GM12874 (cell line): ENCODE measurements at regions not wholly inside any gene's neighbourhood (a gene's known extent, or its start where the extent isn't known, plus 50 kb on each side); places are given as distances from the start of the nearest gene placed in this dataset.

Experiments used
- TF ChIP-seq, protein P1 (sequence below): IDR thresholded peaks from 2 replicates; pipeline ENCODE4 v1.5.1; 2011; ENCODE audit warnings: low read depth, mild to moderate bottlenecking, control low read depth, low read length, moderate library complexity; ENCODE audit not compliant: insufficient read depth

DNA sequence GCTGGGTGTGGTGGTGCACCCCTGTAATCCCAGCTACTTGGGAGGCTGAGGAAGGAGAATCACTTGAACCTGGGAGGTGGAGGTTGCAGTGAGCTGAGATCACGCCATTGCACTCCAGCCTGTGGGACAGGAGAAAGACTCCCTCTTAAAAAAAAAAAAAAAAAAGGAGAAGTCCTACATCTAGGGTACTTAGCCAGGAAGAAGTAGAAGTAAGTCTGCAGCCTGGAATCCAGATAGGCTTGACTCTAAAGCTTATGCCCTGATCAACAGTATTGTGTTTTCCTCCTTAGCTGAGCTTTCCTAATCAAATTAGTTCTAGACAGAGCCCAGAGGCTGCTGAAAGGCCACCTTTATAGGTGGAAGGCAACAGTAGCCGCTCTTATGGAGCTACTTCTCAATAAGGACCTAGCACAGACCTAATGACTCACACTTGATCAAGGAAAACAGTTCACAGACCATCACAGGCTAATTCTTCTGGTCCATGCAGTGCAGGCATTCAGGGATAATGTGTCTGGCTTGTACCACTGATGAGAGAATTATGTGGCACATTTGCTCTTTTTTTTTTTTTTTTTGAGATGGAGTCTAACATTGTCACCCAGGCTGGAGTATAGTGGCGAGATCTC lies 105.5 kb upstream of the KLF4 start:
- TF ChIP-seq, protein P1, sequence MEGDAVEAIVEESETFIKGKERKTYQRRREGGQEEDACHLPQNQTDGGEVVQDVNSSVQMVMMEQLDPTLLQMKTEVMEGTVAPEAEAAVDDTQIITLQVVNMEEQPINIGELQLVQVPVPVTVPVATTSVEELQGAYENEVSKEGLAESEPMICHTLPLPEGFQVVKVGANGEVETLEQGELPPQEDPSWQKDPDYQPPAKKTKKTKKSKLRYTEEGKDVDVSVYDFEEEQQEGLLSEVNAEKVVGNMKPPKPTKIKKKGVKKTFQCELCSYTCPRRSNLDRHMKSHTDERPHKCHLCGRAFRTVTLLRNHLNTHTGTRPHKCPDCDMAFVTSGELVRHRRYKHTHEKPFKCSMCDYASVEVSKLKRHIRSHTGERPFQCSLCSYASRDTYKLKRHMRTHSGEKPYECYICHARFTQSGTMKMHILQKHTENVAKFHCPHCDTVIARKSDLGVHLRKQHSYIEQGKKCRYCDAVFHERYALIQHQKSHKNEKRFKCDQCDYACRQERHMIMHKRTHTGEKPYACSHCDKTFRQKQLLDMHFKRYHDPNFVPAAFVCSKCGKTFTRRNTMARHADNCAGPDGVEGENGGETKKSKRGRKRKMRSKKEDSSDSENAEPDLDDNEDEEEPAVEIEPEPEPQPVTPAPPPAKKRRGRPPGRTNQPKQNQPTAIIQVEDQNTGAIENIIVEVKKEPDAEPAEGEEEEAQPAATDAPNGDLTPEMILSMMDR = no peak

- TF ChIP-seq, protein P1 = no peak
These were observed 103.8 kb upstream of the KLF4 start for GRCh38 chr9:107593224-107593870.

GRCh38 chr9:107592424-107592823 lies 102.9 kb upstream of the KLF4 start:
- TF ChIP-seq, protein P1 = no peak

DNA sequence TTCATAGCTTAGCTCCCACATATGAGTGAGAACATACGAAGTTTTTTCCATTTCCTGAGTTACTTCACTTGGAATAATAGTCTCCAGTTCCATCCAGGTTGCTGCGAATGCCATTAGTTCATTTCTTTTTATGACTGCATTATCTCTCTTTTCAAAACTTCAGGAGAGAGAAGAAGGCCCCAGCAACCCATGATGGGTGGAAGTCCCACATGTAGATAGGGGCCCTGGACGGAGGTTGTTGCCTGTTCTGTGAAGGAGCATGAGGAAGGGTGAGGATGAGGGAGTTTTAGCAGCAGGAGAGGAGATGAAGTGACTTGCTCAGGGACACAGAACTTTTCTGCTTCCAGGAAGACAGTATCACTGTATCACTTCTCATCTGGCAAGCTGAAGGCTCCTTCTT lies 102.2 kb upstream of the KLF4 start:
- TF ChIP-seq, protein P1 = no peak

GRCh38 chr9:107588393-107588792 lies 98.8 kb upstream of the KLF4 start:
- TF ChIP-seq, protein P1 = no peak

- TF ChIP-seq, protein P1 = no peak
These were observed 97.8 kb upstream of the KLF4 start for GRCh38 chr9:107587191-107587963.

GRCh38 chr9:107586493-107586892 lies 96.9 kb upstream of the KLF4 start:
- TF ChIP-seq, protein P1 = no peak
